Panc1 (cell line): ENCODE measurements at regions not wholly inside any gene's neighbourhood (a gene's known extent, or its start where the extent isn't known, plus 50 kb on each side); places are given as distances from the start of the nearest gene placed in this dataset.

ENCODE experiments used
- POLR2AphosphoS5 ChIP-seq: IDR thresholded peaks from 2 replicates; pipeline ENCODE4 v1.6.1; 2012; ENCODE audit warnings: mild to moderate bottlenecking, low read depth, low read length, moderate library complexity
- SIN3A ChIP-seq: IDR thresholded peaks from 2 replicates; pipeline ENCODE4 v1.6.1; 2012; ENCODE audit warnings: low read depth, mild to moderate bottlenecking, low read length, moderate library complexity, borderline replicate concordance; ENCODE audit not compliant: insufficient read depth
- TCF7L2 ChIP-seq: IDR thresholded peaks from 2 replicates; pipeline ENCODE4 v1.6.1; 2011; ENCODE audit warnings: mild to moderate bottlenecking, low read depth, low read length, inconsistent platforms
- TF ChIP-seq, protein P1 (sequence below): fragments of 450-650 bp; IDR thresholded peaks from 2 replicates; pipeline ENCODE4 v1.5.1; 2017; ENCODE audit warnings: mild to moderate bottlenecking
- TF ChIP-seq, protein P2 (sequence below), 2 experiments: IDR thresholded peaks; 2 replicates each; pipeline ENCODE4 v1.6.1; 2011 to 2012; ENCODE audit warnings: low read depth in 2 of 2, control low read depth in 1 of 2, low read length in 1 of 2, mild to moderate bottlenecking in 1 of 2, moderate library complexity in 1 of 2; ENCODE audit not compliant: insufficient read depth in 1 of 2

DNA sequence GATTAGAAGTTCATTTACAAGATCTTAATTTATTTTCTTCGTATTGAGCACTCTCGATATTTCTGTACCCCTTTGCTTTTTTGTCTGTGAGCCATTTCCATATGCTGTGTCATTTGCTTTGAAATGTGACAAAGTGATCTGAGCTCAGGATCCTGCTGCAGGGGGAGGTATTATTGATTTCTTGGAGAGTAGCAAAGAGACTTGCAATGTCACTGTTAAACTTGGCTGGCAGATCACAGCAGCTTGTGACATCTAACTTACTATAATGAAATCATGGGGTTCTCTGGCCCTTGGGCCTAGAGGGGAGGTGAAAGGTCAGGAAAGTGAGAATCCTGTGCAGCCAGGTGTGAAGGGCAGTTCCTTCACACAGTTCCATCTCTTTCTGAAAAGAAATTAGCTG, 923.4 kb downstream of the REEP3 start:
- TF ChIP-seq POLR2AphosphoS5 (no peak), TCF7L2 (no peak), SIN3A (no peak)
- TF ChIP-seq, protein P1, sequence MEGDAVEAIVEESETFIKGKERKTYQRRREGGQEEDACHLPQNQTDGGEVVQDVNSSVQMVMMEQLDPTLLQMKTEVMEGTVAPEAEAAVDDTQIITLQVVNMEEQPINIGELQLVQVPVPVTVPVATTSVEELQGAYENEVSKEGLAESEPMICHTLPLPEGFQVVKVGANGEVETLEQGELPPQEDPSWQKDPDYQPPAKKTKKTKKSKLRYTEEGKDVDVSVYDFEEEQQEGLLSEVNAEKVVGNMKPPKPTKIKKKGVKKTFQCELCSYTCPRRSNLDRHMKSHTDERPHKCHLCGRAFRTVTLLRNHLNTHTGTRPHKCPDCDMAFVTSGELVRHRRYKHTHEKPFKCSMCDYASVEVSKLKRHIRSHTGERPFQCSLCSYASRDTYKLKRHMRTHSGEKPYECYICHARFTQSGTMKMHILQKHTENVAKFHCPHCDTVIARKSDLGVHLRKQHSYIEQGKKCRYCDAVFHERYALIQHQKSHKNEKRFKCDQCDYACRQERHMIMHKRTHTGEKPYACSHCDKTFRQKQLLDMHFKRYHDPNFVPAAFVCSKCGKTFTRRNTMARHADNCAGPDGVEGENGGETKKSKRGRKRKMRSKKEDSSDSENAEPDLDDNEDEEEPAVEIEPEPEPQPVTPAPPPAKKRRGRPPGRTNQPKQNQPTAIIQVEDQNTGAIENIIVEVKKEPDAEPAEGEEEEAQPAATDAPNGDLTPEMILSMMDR: no peak
- TF ChIP-seq, protein P2, sequence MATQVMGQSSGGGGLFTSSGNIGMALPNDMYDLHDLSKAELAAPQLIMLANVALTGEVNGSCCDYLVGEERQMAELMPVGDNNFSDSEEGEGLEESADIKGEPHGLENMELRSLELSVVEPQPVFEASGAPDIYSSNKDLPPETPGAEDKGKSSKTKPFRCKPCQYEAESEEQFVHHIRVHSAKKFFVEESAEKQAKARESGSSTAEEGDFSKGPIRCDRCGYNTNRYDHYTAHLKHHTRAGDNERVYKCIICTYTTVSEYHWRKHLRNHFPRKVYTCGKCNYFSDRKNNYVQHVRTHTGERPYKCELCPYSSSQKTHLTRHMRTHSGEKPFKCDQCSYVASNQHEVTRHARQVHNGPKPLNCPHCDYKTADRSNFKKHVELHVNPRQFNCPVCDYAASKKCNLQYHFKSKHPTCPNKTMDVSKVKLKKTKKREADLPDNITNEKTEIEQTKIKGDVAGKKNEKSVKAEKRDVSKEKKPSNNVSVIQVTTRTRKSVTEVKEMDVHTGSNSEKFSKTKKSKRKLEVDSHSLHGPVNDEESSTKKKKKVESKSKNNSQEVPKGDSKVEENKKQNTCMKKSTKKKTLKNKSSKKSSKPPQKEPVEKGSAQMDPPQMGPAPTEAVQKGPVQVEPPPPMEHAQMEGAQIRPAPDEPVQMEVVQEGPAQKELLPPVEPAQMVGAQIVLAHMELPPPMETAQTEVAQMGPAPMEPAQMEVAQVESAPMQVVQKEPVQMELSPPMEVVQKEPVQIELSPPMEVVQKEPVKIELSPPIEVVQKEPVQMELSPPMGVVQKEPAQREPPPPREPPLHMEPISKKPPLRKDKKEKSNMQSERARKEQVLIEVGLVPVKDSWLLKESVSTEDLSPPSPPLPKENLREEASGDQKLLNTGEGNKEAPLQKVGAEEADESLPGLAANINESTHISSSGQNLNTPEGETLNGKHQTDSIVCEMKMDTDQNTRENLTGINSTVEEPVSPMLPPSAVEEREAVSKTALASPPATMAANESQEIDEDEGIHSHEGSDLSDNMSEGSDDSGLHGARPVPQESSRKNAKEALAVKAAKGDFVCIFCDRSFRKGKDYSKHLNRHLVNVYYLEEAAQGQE (IDR thresholded peaks at IDR 0.05; ENCODE audit: insufficient read depth in 1 of 2, low read depth in 2 of 2, low read length in 1 of 2): no peak
